ENCODE measurements at regions not wholly inside any gene's neighbourhood (a gene's known extent, or its start where the extent isn't known, plus 50 kb on each side); places are given as distances from the start of the nearest gene placed in this dataset.

GRCh38 chr5:74131250-74131649 is 505.3 kb downstream of the ARHGEF28 start:
- no peak for TF ChIP-seq CTCF (IDR thresholded peaks at IDR 0.05; ENCODE audit: borderline replicate concordance, insufficient read depth, low read depth, low read length)
- no peak overlapping the region for H3K4me3 ChIP-seq (ENCODE audit: low read depth, low read length)

- no peak overlapping the region for H3K4me3 ChIP-seq (ENCODE audit: low read depth, low read length)
Measured at GRCh38 chr5:74130155-74130897, 504.3 kb downstream of the ARHGEF28 start.

GRCh38 chr5:74127381-74128320 is 501.7 kb downstream of the ARHGEF28 start:
- H3K4me3 ChIP-seq (ENCODE audit: low read depth, low read length) = no peak overlapping the region
- no peak for TF ChIP-seq CTCF (IDR thresholded peaks at IDR 0.05; ENCODE audit: borderline replicate concordance, insufficient read depth, low read depth, low read length)

More at GRCh38 chr5:74130155-74130897, 504.3 kb downstream of the ARHGEF28 start:
- TF ChIP-seq CTCF (IDR thresholded peaks at IDR 0.05; ENCODE audit: borderline replicate concordance, insufficient read depth, low read depth, low read length) = no peak

GRCh38 chr5:74126294-74126693 is 500.3 kb downstream of the ARHGEF28 start:
- TF ChIP-seq CTCF (IDR thresholded peaks at IDR 0.05; ENCODE audit: borderline replicate concordance, insufficient read depth, low read depth, low read length) = no peak
- H3K4me3 ChIP-seq (ENCODE audit: low read depth, low read length) = no peak overlapping the region

- H3K4me3 ChIP-seq (ENCODE audit: low read depth, low read length) = no peak overlapping the region
- no peak for TF ChIP-seq CTCF (IDR thresholded peaks at IDR 0.05; ENCODE audit: borderline replicate concordance, insufficient read depth, low read depth, low read length)
Measured at GRCh38 chr5:74124826-74125225, 498.8 kb downstream of the ARHGEF28 start.

GRCh38 chr5:74123929-74124328 is 497.9 kb downstream of the ARHGEF28 start:
- no peak for TF ChIP-seq CTCF (IDR thresholded peaks at IDR 0.05; ENCODE audit: borderline replicate concordance, insufficient read depth, low read depth, low read length)

More at GRCh38 chr5:74123929-74124328, 497.9 kb downstream of the ARHGEF28 start:
- H3K4me3 ChIP-seq (ENCODE audit: low read depth, low read length) = no peak overlapping the region
